GM23338 (cell line): ENCODE measurements at regions not wholly inside any gene's neighbourhood (a gene's known extent, or its start where the extent isn't known, plus 50 kb on each side); places are given as distances from the start of the nearest gene placed in this dataset.

Experiments
- ATAC-seq: fragments of 200-7000 bp; cut with Tn5 transposase; 3 replicates; pipeline ENCODE4 v1.9.1; 2020
- DNase-seq: peaks from one replicate; pipeline ENCODE4 v3.0.0-alpha.2; 2015; ENCODE audit warnings: low spot score
- H2AFZ ChIP-seq: fragments of 200-600 bp; sonication (generic); 2 replicates; pipeline ENCODE4 v1.8.0; 2016; ENCODE audit warnings: antibody characterized with exemption, mild to moderate bottlenecking, moderate library complexity
- H3F3A ChIP-seq: fragments of 200-600 bp; sonication (generic); replicated peaks from 2 replicates; pipeline ENCODE4 v1.8.0; 2017; ENCODE audit warnings: antibody characterized with exemption, mixed run types, low read depth
- H3K27ac ChIP-seq: fragments of 200-600 bp; sonication (generic); 2 replicates; pipeline ENCODE4 v1.6.1; 2016; ENCODE audit warnings: low read depth
- H3K27me3 ChIP-seq: fragments of 200-600 bp; sonication (generic); 2 replicates; pipeline ENCODE4 v1.8.0; 2016; ENCODE audit warnings: mild to moderate bottlenecking, mixed run types, moderate library complexity; ENCODE audit not compliant: insufficient read depth
- H3K36me3 ChIP-seq: fragments of 200-600 bp; sonication (generic); 2 replicates; pipeline ENCODE4 v1.8.0; 2016; ENCODE audit warnings: mild to moderate bottlenecking; ENCODE audit not compliant: insufficient read depth
- H3K4me1 ChIP-seq: fragments of 200-600 bp; sonication (generic); 2 replicates; pipeline ENCODE4 v1.8.0; 2016; ENCODE audit warnings: mild to moderate bottlenecking, moderate library complexity; ENCODE audit not compliant: insufficient read depth
- H3K4me2 ChIP-seq: fragments of 200-600 bp; sonication (generic); 2 replicates; pipeline ENCODE4 v1.7.1; 2017; ENCODE audit warnings: mixed run types
- H3K4me3 ChIP-seq: fragments of 200-600 bp; sonication (generic); 2 replicates; pipeline ENCODE4 v1.6.1; 2016; ENCODE audit warnings: mixed run types
- H3K79me2 ChIP-seq: fragments of 200-600 bp; sonication (generic); replicated peaks from 2 replicates; pipeline ENCODE4 v1.8.0; 2017; ENCODE audit warnings: mild to moderate bottlenecking; ENCODE audit not compliant: insufficient read depth
- H3K9me2 ChIP-seq: fragments of 200-600 bp; sonication (generic); 2 replicates; pipeline ENCODE4 v1.8.0; 2017; ENCODE audit not compliant: insufficient read depth
- H4K20me1 ChIP-seq: fragments of 200-600 bp; sonication (generic); replicated peaks from 2 replicates; pipeline ENCODE4 v1.8.0; 2017; ENCODE audit warnings: mild to moderate bottlenecking; ENCODE audit not compliant: insufficient read depth
- H3K27ac Mint-ChIP-seq: 2 replicates; pipeline ENCODE4 v1.8.0; 2020; ENCODE audit warnings: inconsistent platforms, mild to moderate bottlenecking, moderate library complexity, mixed read lengths
- H3K27me3 Mint-ChIP-seq: 3 replicates; pipeline ENCODE4 v1.8.0; 2022; ENCODE audit warnings: low read depth, mild to moderate bottlenecking, moderate library complexity, mixed read lengths, inconsistent platforms; ENCODE audit not compliant: insufficient read depth, poor library complexity
- H3K36me3 Mint-ChIP-seq: 3 replicates; pipeline ENCODE4 v1.8.0; 2021; ENCODE audit warnings: low read depth, mild to moderate bottlenecking, inconsistent platforms, moderate library complexity, mixed read lengths
- H3K4me1 Mint-ChIP-seq: 3 replicates; pipeline ENCODE4 v1.8.0; 2020; ENCODE audit warnings: mild to moderate bottlenecking, inconsistent platforms, mixed read lengths
- H3K4me3 Mint-ChIP-seq: 3 replicates; pipeline ENCODE4 v1.8.0; 2021; ENCODE audit warnings: moderate library complexity, mild to moderate bottlenecking, inconsistent platforms, mixed read lengths
- H3K9me3 Mint-ChIP-seq: 3 replicates; pipeline ENCODE4 v1.8.0; 2020; ENCODE audit warnings: moderate library complexity, mild to moderate bottlenecking, inconsistent platforms, mixed read lengths
- CREB1 ChIP-seq: fragments of 250-450 bp; sonication (Bioruptor Pico); IDR thresholded peaks from 2 replicates; pipeline ENCODE4 v1.5.0; 2020; ENCODE audit warnings: low read depth, mild to moderate bottlenecking, moderate library complexity
- ETS1 ChIP-seq: IDR thresholded peaks from 2 replicates; pipeline ENCODE4 v1.6.1; 2016; ENCODE audit warnings: antibody characterized with exemption
- EZH2 ChIP-seq: fragments of 200-600 bp; sonication (generic); IDR thresholded peaks from one replicate; pipeline ENCODE4 v1.8.0; 2017; ENCODE audit warnings: antibody characterized with exemption, mild to moderate bottlenecking, low read depth; ENCODE audit not compliant: unreplicated experiment
- EZH2phosphoT487 ChIP-seq: fragments of 200-600 bp; sonication (generic); IDR thresholded peaks from one replicate; pipeline ENCODE4 v1.8.1; 2018; ENCODE audit warnings: antibody characterized with exemption; ENCODE audit not compliant: unreplicated experiment
- JUNB ChIP-seq: IDR thresholded peaks from one replicate; pipeline ENCODE4 v1.6.1; 2016; ENCODE audit warnings: antibody characterized with exemption; ENCODE audit not compliant: unreplicated experiment
- NANOG ChIP-seq: IDR thresholded peaks from 2 replicates; pipeline ENCODE4 v1.6.1; 2016; ENCODE audit warnings: antibody characterized with exemption, borderline replicate concordance
- POLR2AphosphoS5 ChIP-seq: IDR thresholded peaks from 2 replicates; pipeline ENCODE4 v1.6.1; 2016; ENCODE audit warnings: antibody characterized with exemption, low read depth
- REST ChIP-seq: IDR thresholded peaks from one replicate; pipeline ENCODE4 v1.6.1; 2018; ENCODE audit warnings: antibody characterized with exemption; ENCODE audit not compliant: unreplicated experiment
- STAT1 ChIP-seq: IDR thresholded peaks from one replicate; pipeline ENCODE4 v1.6.1; 2016; ENCODE audit warnings: antibody characterized with exemption; ENCODE audit not compliant: unreplicated experiment
- ZNF114 ChIP-seq: fragments of 250-450 bp; sonication (Bioruptor Pico); IDR thresholded peaks from 2 replicates; pipeline ENCODE4 v1.5.0; 2020; ENCODE audit warnings: mild to moderate bottlenecking, moderate library complexity
- ZNF331 ChIP-seq: fragments of 250-450 bp; sonication (Bioruptor Pico); IDR thresholded peaks from 2 replicates; pipeline ENCODE4 v1.5.0; 2020; ENCODE audit warnings: low read depth, mild to moderate bottlenecking, moderate library complexity
- TF ChIP-seq, protein P1 (sequence below): fragments of 250-450 bp; sonication (Bioruptor Pico); IDR thresholded peaks from 2 replicates; pipeline ENCODE4 v1.5.0; 2020; ENCODE audit warnings: mild to moderate bottlenecking, moderate library complexity
- TF ChIP-seq, protein P2 (sequence below), 2 experiments: fragments of 200-600 bp in 1 of 2; sonication (generic) in 1 of 2; conservative IDR thresholded peaks; 2 replicates each; pipeline versions ENCODE4 v1.5.1 to v1.6.1; 2016 to 2017; ENCODE audit warnings: antibody characterized with exemption in 2 of 2, low read depth in 2 of 2, mild to moderate bottlenecking in 2 of 2, moderate library complexity in 1 of 2

DNA sequence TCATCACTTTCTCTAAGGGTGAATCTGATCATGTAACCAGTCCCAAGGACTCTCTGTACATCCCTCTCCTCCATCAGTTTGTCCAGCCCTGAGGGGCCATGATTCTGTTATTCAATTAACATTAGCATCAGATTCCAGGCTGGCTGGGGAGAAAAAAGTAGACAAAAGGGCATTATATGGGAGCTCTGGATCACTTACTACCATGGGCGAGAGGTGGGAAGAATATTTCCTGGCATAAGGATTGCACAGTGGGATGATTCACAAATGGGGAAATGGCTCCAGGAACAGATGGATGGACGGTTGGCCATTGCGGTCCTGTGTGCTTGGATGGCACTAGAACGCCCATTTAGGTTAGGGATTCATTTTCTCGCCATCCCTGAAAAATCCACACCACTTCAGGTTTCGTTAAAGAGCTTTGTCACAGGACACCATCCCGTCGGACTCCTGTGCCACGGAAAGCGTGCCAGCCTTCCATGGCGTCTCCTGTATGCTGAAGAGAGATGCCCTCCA, 112.6 kb downstream of the THBS2 start:
- peaks cover 4% of the 10 kb centered on the region for H3K27me3 Mint-ChIP-seq
- Histone ChIP-seq H3K27ac (no peak overlapping the region), H3K9me2 (peaks cover 5% of the 10 kb centered on the region; the same call in 1 of the 2 replicates), H3F3A (no peaks in the 10 kb centered on the region), H2AFZ (no peak overlapping the region), H3K4me2 (no peak overlapping the region), H3K4me1 (no peaks in the 10 kb centered on the region), H3K36me3 (no peaks in the 10 kb centered on the region), H4K20me1 (no peaks in the 10 kb centered on the region), H3K4me3 (no peak overlapping the region), H3K79me2 (no peaks in the 10 kb centered on the region), H3K27me3 (no peaks in the 10 kb centered on the region)
- no peaks in the 10 kb centered on the region for H3K36me3 Mint-ChIP-seq
- TF ChIP-seq ETS1, result no peak
- TF ChIP-seq, protein P1, sequence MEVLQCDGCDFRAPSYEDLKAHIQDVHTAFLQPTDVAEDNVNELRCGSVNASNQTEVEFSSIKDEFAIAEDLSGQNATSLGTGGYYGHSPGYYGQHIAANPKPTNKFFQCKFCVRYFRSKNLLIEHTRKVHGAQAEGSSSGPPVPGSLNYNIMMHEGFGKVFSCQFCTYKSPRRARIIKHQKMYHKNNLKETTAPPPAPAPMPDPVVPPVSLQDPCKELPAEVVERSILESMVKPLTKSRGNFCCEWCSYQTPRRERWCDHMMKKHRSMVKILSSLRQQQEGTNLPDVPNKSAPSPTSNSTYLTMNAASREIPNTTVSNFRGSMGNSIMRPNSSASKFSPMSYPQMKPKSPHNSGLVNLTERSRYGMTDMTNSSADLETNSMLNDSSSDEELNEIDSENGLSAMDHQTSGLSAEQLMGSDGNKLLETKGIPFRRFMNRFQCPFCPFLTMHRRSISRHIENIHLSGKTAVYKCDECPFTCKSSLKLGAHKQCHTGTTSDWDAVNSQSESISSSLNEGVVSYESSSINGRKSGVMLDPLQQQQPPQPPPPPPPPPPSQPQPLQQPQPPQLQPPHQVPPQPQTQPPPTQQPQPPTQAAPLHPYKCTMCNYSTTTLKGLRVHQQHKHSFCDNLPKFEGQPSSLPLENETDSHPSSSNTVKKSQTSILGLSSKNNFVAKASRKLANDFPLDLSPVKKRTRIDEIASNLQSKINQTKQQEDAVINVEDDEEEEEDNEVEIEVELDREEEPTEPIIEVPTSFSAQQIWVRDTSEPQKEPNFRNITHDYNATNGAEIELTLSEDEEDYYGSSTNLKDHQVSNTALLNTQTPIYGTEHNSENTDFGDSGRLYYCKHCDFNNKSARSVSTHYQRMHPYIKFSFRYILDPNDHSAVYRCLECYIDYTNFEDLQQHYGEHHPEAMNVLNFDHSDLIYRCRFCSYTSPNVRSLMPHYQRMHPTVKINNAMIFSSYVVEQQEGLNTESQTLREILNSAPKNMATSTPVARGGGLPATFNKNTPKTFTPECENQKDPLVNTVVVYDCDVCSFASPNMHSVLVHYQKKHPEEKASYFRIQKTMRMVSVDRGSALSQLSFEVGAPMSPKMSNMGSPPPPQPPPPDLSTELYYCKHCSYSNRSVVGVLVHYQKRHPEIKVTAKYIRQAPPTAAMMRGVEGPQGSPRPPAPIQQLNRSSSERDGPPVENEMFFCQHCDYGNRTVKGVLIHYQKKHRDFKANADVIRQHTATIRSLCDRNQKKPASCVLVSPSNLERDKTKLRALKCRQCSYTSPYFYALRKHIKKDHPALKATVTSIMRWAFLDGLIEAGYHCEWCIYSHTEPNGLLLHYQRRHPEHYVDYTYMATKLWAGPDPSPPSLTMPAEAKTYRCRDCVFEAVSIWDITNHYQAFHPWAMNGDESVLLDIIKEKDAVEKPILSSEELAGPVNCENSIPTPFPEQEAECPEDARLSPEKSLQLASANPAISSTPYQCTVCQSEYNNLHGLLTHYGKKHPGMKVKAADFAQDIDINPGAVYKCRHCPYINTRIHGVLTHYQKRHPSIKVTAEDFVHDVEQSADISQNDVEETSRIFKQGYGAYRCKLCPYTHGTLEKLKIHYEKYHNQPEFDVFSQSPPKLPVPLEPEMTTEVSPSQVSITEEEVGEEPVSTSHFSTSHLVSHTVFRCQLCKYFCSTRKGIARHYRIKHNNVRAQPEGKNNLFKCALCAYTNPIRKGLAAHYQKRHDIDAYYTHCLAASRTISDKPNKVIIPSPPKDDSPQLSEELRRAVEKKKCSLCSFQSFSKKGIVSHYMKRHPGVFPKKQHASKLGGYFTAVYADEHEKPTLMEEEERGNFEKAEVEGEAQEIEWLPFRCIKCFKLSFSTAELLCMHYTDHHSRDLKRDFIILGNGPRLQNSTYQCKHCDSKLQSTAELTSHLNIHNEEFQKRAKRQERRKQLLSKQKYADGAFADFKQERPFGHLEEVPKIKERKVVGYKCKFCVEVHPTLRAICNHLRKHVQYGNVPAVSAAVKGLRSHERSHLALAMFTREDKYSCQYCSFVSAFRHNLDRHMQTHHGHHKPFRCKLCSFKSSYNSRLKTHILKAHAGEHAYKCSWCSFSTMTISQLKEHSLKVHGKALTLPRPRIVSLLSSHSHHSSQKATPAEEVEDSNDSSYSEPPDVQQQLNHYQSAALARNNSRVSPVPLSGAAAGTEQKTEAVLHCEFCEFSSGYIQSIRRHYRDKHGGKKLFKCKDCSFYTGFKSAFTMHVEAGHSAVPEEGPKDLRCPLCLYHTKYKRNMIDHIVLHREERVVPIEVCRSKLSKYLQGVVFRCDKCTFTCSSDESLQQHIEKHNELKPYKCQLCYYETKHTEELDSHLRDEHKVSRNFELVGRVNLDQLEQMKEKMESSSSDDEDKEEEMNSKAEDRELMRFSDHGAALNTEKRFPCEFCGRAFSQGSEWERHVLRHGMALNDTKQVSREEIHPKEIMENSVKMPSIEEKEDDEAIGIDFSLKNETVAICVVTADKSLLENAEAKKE (CRISPR knock-in tag), result no peak
- TF ChIP-seq REST, result no peak
- no peak for TF ChIP-seq ZNF331 (CRISPR knock-in tag)
- no peak for TF ChIP-seq EZH2phosphoT487
- no peak for TF ChIP-seq EZH2
- TF ChIP-seq NANOG, result no peak
- no peak for TF ChIP-seq ZNF114
- TF ChIP-seq STAT1, result no peak
- TF ChIP-seq CREB1 (CRISPR knock-in tag), result no peak
- no peak for TF ChIP-seq POLR2AphosphoS5
- TF ChIP-seq JUNB, result no peak
- TF ChIP-seq, protein P2, sequence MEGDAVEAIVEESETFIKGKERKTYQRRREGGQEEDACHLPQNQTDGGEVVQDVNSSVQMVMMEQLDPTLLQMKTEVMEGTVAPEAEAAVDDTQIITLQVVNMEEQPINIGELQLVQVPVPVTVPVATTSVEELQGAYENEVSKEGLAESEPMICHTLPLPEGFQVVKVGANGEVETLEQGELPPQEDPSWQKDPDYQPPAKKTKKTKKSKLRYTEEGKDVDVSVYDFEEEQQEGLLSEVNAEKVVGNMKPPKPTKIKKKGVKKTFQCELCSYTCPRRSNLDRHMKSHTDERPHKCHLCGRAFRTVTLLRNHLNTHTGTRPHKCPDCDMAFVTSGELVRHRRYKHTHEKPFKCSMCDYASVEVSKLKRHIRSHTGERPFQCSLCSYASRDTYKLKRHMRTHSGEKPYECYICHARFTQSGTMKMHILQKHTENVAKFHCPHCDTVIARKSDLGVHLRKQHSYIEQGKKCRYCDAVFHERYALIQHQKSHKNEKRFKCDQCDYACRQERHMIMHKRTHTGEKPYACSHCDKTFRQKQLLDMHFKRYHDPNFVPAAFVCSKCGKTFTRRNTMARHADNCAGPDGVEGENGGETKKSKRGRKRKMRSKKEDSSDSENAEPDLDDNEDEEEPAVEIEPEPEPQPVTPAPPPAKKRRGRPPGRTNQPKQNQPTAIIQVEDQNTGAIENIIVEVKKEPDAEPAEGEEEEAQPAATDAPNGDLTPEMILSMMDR (conservative IDR thresholded peaks at IDR 0.05; ENCODE audit: low read depth in 2 of 2), result no peak
- no peak for ATAC-seq
- no peak for DNase-seq
- H3K27ac Mint-ChIP-seq, result no peak overlapping the region
- no peaks in the 10 kb centered on the region; the same call in 2 of the 3 replicates for H3K9me3 Mint-ChIP-seq
- no peak overlapping the region for H3K4me3 Mint-ChIP-seq
- no peaks in the 10 kb centered on the region for H3K4me1 Mint-ChIP-seq
